Thoracic aorta (tissue), 2 donors: ENCODE measurements at regions not wholly inside any gene's neighbourhood (a gene's known extent, or its start where the extent isn't known, plus 50 kb on each side); places are given as distances from the start of the nearest gene placed in this dataset.

Source experiments
- ATAC-seq: fragments of 150-250 bp; one replicate; pipeline ENCODE4 v1.8.0; 2017; ENCODE audit warnings: low read depth; ENCODE audit not compliant: insufficient number of reproducible peaks, low FRiP score
- DNase-seq: peaks from one replicate; pipeline ENCODE4 v3.0.0-alpha.2; 2020; ENCODE audit warnings: low spot score
- H3K27ac ChIP-seq, 2 donors: fragments of 200-600 bp; sonication (generic); 1 replicate in 1 of 2; 2 replicates in 1 of 2; pipeline ENCODE4 v1.5.1; 2016; ENCODE audit warnings: mild to moderate bottlenecking in 2 of 2, moderate library complexity in 2 of 2
- H3K27me3 ChIP-seq: fragments of 200-600 bp; sonication (generic); replicated peaks from 2 replicates; pipeline ENCODE4 v1.6.0; 2016; ENCODE audit warnings: mild to moderate bottlenecking; ENCODE audit not compliant: insufficient read depth
- H3K36me3 ChIP-seq: fragments of 200-600 bp; sonication (generic); one replicate; pipeline ENCODE4 v1.5.1; 2016
- H3K4me1 ChIP-seq, 2 donors: fragments of 200-600 bp; sonication (generic); 1 replicate in 1 of 2; 2 replicates in 1 of 2; pipeline versions ENCODE4 v1.5.1 to v1.6.0; 2016; ENCODE audit warnings: low read depth in 2 of 2, mild to moderate bottlenecking in 1 of 2; ENCODE audit not compliant: control insufficient read depth in 1 of 2
- H3K4me3 ChIP-seq: fragments of 200-600 bp; sonication (generic); 2 replicates; pipeline ENCODE4 v1.5.1; 2016; ENCODE audit warnings: mild to moderate bottlenecking
- H3K9me3 ChIP-seq: fragments of 200-600 bp; sonication (generic); 2 replicates; pipeline ENCODE4 v1.5.1; 2016
- CTCF ChIP-seq: fragments of 200-600 bp; sonication (generic); IDR thresholded peaks from one replicate; pipeline ENCODE4 v1.5.1; 2019; ENCODE audit warnings: antibody characterized with exemption

DNA sequence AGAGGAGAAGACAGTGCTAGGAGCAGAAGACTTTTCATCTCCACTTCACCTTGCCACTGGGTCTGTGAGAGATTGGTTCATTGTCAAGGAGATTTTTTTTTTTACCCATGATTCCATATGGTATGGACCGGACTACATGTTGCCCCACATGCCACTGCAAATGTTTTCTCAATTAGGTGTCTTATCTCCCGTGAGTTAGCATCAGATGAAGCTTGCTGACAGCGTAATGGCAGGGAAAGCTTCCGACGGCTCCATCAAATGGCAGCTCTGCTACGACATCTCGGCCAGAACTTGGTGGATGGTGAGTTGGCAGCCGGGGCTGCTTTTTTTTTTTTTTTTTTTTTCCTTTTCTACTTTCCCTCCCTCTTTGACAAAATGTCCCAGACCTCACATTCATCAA is 217.2 kb upstream of the NFIA start:
- Histone ChIP-seq H3K36me3 (no peaks in the 10 kb centered on the region), H3K4me3 (no peak overlapping the region)
- no peak for ATAC-seq

DNA sequence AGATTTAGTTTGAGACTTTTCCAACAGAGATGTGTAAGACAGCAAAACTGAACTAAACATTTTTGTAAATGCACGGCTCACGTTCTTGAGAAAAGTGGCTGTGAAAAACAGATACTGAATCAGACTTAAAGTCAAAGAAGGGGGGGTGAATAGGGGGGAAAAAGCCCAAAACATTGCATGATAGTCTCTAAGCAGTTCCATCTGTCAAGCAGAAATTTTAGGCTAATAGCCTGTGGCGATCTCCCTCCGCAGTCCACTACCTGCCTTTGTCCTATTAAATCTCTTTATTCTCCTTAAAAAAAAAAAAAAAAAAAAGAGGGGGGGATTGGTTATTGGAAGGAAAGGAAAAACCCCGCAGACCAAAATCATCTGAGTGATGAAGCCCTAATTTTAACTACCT is 217.6 kb upstream of the NFIA start:
- no peaks in the 10 kb centered on the region for H3K36me3 ChIP-seq
- H3K9me3 ChIP-seq, result no peaks in the 10 kb centered on the region
- no peaks in the 10 kb centered on the region for H3K4me1 ChIP-seq
- DNase-seq (no peak), ATAC-seq (no peak)
- no peak for TF ChIP-seq CTCF
- no peak overlapping the region for H3K4me3 ChIP-seq
- no peaks in the 10 kb centered on the region for H3K27me3 ChIP-seq
- no peak overlapping the region for H3K27ac ChIP-seq

More for the DNA sequence above, 217.2 kb upstream of the NFIA start:
- H3K4me1 ChIP-seq, result no peaks in the 10 kb centered on the region
- no peaks in the 10 kb centered on the region for H3K9me3 ChIP-seq
- H3K27ac ChIP-seq, result no peak overlapping the region
- no peak for DNase-seq
- no peak for TF ChIP-seq CTCF
- H3K27me3 ChIP-seq, result no peaks in the 10 kb centered on the region

DNA sequence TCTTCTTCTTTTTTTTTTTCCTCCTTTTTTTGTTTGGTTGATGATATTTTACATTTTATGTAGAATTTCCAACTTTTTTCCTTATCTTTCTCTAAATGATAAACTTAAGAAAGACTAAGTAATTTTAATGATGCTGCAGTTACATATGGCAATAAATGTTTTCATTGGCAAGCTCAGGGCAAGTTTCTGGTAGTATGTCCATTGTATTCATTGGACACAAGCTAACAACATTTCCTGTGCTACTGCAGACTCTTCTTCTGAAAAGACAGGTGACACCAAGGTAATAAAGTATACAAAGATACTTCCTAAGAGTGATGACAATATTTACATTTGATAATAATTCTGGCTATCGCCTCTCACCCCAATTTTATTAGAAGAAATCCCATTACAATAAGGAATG is 219.2 kb upstream of the NFIA start:
- Histone ChIP-seq H3K9me3 (no peaks in the 10 kb centered on the region), H3K36me3 (no peaks in the 10 kb centered on the region), H3K27me3 (no peaks in the 10 kb centered on the region), H3K4me1 (peaks cover 0 to 5% of the 10 kb centered on the region in 2 donors), H3K27ac (no peak overlapping the region), H3K4me3 (no peak overlapping the region)
- no peak for TF ChIP-seq CTCF
- ATAC-seq, result no peak
- DNase-seq, result no peak

GRCh38 chr1:60861961-60862567 is 220.3 kb upstream of the NFIA start:
- no peak for TF ChIP-seq CTCF
- H3K4me3 ChIP-seq, result no peak overlapping the region
- H3K36me3 ChIP-seq, result no peaks in the 10 kb centered on the region
- H3K27ac ChIP-seq, result no peak overlapping the region
- peaks cover 0 to 8% of the 10 kb centered on the region in 2 donors for H3K4me1 ChIP-seq
- no peaks in the 10 kb centered on the region for H3K27me3 ChIP-seq
- H3K9me3 ChIP-seq, result no peaks in the 10 kb centered on the region
- ATAC-seq (no peak), DNase-seq (no peak)

DNA sequence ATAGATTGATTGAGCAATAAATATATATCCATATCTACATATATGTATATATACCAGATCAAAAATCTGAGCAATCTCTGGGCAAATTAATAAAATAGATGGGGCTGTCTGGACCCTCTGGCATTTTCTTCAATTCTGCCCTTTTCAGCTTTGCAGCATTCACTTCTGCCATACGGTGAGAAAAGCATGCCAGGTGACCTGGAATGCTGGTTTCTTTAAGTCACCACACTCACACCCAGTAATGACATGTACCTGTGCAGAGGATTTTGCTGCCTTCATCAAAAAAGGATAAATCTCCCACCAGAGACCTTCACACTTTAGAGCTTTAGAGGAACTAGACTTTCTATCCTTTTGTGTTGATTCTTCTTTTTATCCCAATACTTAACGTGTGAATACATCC is 223.2 kb upstream of the NFIA start:
- DNase-seq, result no peak
- H3K4me3 ChIP-seq, result no peak overlapping the region
- no peaks in the 10 kb centered on the region for H3K36me3 ChIP-seq
- no peak overlapping the region for H3K27ac ChIP-seq
- H3K27me3 ChIP-seq, result no peaks in the 10 kb centered on the region
- TF ChIP-seq CTCF, result no peak
- no peaks in the 10 kb centered on the region for H3K9me3 ChIP-seq
- H3K4me1 ChIP-seq, result peaks cover 0 to 8% of the 10 kb centered on the region in 2 donors
- ATAC-seq, result no peak
